SK-N-MC (cell line): ENCODE measurements at regions not wholly inside any gene's neighbourhood (a gene's known extent, or its start where the extent isn't known, plus 50 kb on each side); places are given as distances from the start of the nearest gene placed in this dataset.

Experiments
- DNase-seq: peaks from one replicate; pipeline ENCODE4 v3.0.0-alpha.2; 2011; ENCODE audit warnings: low read depth, low spot score
- H3K27ac ChIP-seq: fragments of 200-600 bp; sonication (generic); 2 replicates; pipeline ENCODE4 v1.5.1; 2016; ENCODE audit warnings: mixed run types
- H3K36me3 ChIP-seq: fragments of 200-600 bp; sonication (generic); 2 replicates; pipeline ENCODE4 v1.6.1; 2017; ENCODE audit warnings: antibody characterized with exemption, low read length, mixed read lengths; ENCODE audit not compliant: insufficient read depth
- H3K4me3 ChIP-seq: fragments of 200-600 bp; sonication (generic); 2 replicates; pipeline ENCODE4 v1.5.1; 2016
- H3K9ac ChIP-seq: fragments of 200-600 bp; sonication (generic); 2 replicates; pipeline ENCODE4 v1.8.0; 2017; ENCODE audit warnings: mixed run types, mixed read lengths; ENCODE audit not compliant: insufficient read length
- H3K9me3 ChIP-seq: fragments of 200-600 bp; sonication (generic); 2 replicates; pipeline ENCODE4 v1.6.1; 2017; ENCODE audit warnings: low read depth, mild to moderate bottlenecking, antibody characterized with exemption, low read length, moderate library complexity, mixed read lengths
- EZH2 ChIP-seq: fragments of 200-600 bp; sonication (generic); IDR thresholded peaks from one replicate; pipeline ENCODE4 v1.6.1; 2017; ENCODE audit warnings: antibody characterized with exemption
- FOXP2 ChIP-seq: optimal IDR thresholded peaks from 2 replicates; pipeline ENCODE3; 2011; ENCODE audit warnings: mild to moderate bottlenecking, moderate library complexity; ENCODE audit not compliant: insufficient read depth; ENCODE audit errors: extremely low read length, control extremely low read depth
- POLR2AphosphoS5 ChIP-seq: IDR thresholded peaks from 2 replicates; pipeline ENCODE4 v1.6.1; 2012; ENCODE audit warnings: mild to moderate bottlenecking, low read depth, low read length, borderline replicate concordance

GRCh38 chr4:55758570-55758969, 61.0 kb upstream of the EXOC1L start:
- no peaks in the 10 kb centered on the region for H3K36me3 ChIP-seq
- H3K4me3 ChIP-seq: no peak overlapping the region
- no peak overlapping the region for H3K27ac ChIP-seq
- H3K9me3 ChIP-seq: no peaks in the 10 kb centered on the region
- TF ChIP-seq FOXP2 (no peak), EZH2 (no peak), POLR2AphosphoS5 (no peak)
- H3K9ac ChIP-seq: no peak overlapping the region
- no peak for DNase-seq

- Histone ChIP-seq H3K9ac (no peak overlapping the region), H3K36me3 (no peaks in the 10 kb centered on the region), H3K27ac (no peak overlapping the region), H3K9me3 (no peaks in the 10 kb centered on the region), H3K4me3 (no peak overlapping the region)
- DNase-seq: no peak
- TF ChIP-seq POLR2AphosphoS5 (no peak), FOXP2 (no peak)
Observed at GRCh38 chr4:55762819-55763218, 56.8 kb upstream of the EXOC1L start.

GRCh38 chr4:55763996-55764395, 55.6 kb upstream of the EXOC1L start:
- Histone ChIP-seq H3K9ac (no peak overlapping the region), H3K4me3 (no peak overlapping the region), H3K27ac (no peak overlapping the region), H3K36me3 (no peaks in the 10 kb centered on the region), H3K9me3 (no peaks in the 10 kb centered on the region)
- DNase-seq: no peak
- no peak for TF ChIP-seq EZH2
- no peak for TF ChIP-seq POLR2AphosphoS5
- no peak for TF ChIP-seq FOXP2

GRCh38 chr4:55765070-55765469, 54.5 kb upstream of the EXOC1L start:
- no peak overlapping the region for H3K27ac ChIP-seq
- H3K36me3 ChIP-seq: no peaks in the 10 kb centered on the region
- no peaks in the 10 kb centered on the region for H3K9me3 ChIP-seq
- no peak for DNase-seq
- H3K9ac ChIP-seq: no peak overlapping the region
- TF ChIP-seq POLR2AphosphoS5 (no peak), EZH2 (no peak), FOXP2 (no peak)
- H3K4me3 ChIP-seq: no peak overlapping the region

GRCh38 chr4:55768291-55768690, 51.3 kb upstream of the EXOC1L start:
- Histone ChIP-seq H3K36me3 (no peaks in the 10 kb centered on the region), H3K4me3 (no peak overlapping the region), H3K27ac (peak overlapping the region; percentile 33; the same call in 1 of the 2 replicates), H3K9ac (no peak overlapping the region), H3K9me3 (no peaks in the 10 kb centered on the region)
- DNase-seq: no peak
- TF ChIP-seq EZH2: no peak
